ENCODE measurements at regions not wholly inside any gene's neighbourhood (a gene's known extent, or its start where the extent isn't known, plus 50 kb on each side); places are given as distances from the start of the nearest gene placed in this dataset.

DNA sequence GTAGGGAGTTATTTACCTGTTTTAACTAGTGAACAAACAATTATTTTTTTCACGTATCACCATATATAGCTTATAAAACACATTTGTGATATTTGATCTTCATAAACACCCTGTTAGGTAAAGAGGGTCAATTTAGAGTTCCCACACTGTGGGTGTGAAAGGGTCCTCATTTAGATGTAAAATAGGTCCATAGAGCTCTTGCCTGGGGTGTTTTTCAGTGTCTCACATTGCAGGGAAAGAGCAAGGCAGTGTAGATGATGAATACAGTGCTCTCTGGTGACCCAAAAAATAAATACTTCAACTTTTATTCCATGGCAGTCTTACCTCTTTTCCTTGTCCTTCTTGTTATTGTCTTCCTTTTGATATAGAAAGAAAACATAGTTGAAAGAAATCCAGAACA is 403.2 kb upstream of the SGCD start:
- DNase-seq (ENCODE audit: low spot score): no peak

DNA sequence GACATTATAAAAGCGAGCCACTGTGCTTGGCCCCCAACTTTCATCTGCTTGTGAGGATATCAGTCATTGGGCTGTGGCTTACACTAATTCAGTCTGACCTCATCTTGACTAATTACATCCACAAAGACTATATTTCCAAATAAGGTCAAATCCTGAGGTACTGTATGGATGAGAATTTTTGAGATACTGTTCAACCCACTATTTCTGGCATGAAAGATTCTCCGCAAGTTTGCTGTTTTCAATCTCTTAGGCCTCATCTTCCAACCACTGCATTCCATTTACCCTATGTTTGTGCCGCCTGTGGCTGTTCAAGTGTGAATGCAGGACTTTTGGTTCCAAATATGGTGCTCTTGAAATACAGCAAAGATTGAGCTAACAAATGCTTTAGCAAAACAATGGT is 400.9 kb upstream of the SGCD start:
- peak; percentile 52 for DNase-seq (ENCODE audit: low spot score)

DNA sequence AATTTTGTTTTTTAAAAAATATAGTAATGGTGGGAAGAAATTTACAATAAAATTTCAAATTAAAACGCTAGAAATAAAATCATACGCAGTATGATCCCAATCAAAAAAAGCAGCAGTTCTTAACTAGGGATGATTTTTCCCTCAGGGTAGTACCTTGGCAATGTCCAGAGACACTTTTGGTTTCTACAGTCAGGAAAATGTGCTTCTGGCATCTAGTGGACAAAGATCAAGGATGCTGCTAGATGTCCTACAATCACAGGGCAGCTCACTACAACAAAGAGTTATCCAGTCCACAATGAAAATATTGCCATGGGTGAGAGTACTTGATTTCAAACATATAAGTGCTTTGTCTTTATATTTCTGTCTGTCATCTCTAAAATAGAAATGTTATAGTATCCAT is 400.2 kb upstream of the SGCD start:
- no peak for DNase-seq (ENCODE audit: low spot score)

DNA sequence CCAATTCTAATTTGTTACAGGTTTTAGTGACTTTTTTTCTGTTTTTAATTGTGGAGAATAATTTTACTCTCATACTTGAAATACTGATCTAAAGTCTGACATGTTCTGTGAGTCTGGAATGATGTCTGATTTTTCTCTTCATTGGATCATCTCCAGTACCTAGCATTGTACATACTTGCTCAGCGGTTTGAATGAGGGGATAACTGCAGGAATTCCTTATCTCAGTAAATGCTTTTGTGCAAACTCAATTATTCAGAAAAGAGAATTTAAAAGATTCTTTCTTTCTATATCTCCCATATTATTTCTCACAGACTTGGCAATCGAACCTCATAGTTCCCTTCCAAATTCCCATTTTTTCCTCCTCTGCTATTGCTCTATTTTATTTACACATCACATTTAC is 397.9 kb upstream of the SGCD start:
- DNase-seq (ENCODE audit: low spot score): no peak

DNA sequence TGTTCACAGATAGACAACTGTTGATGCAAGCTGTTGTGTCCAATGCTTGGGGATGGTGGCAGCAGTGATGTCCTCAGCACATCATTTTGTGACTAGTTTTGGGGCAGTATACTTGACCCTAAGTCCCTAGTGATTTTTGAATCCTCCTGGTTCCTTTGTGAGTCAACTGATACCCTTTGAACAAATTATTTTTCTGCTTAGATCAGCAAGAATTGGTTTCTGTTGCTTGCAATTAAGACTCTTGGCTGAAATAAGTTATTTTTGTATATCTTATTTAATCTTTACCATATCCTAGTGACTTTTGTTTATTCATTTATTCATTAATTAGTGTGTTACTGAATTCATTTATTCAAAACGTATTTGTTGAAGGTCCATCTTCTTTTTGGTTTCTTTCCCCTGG is 392.0 kb upstream of the SGCD start:
- no peak for DNase-seq (ENCODE audit: low spot score)

DNA sequence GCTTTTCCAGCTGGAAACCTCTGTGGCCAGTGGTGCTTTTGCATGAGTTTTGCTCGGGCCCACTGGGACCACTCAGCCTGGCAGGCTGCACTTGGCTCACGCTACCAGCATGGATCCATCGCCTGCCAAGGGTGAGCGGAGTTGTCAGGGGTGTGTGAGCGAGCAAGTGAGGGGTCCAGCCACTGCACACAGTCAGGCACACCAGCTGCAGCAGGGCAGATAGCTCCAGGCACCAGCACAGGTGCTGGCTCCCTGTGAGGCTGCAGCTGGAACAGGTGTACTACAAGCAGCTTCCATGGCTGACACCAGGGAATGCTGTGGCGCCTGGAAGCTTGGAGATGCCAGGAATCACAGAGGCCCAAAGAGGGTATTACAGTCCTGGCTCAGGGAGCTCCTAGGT is 391.2 kb upstream of the SGCD start:
- DNase-seq (ENCODE audit: low spot score): no peak

DNA sequence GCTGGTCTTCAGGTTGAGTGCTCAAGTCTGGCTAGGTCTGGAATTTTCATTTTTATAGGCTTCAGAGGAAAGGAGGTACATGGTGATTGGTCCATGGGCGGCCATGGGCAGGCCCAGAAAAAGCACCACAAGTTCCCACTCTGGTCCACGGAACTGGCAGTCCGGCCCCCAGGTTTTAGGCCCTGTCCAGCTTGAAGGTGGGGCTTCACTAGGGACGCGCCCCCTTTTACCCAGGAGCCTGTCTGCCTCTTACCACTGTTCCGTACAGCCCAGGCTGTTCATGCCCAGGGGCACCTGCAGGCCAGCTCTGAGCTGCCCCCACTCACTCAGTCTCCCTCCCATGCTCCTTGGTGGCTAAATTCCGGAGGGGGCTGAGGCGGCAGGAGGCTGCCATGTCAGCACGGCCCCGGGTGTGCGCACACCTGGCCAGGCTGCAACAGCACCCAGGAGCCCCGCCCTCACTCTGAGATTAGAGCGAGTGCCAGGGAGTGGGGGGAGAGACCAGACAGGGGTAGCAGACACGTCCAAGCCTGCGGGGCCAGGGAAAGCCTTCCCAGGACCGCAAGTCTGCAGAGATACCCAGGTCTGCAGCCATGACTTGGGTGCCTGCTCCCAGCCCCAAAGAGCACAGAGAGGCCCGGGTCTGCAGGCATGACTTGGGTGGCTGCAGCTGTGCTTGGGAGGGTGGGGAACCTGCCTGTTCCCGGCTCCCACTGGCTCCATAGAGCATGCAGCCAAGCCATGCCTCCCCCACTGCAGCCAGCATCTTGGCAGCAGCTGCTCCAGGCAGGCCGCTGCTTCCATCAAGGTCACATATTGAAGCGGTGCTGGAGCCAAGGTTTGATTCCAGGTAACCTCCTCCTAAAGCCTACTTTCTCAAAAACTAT is 390.2 kb upstream of the SGCD start:
- no peak for DNase-seq (ENCODE audit: low spot score)

DNA sequence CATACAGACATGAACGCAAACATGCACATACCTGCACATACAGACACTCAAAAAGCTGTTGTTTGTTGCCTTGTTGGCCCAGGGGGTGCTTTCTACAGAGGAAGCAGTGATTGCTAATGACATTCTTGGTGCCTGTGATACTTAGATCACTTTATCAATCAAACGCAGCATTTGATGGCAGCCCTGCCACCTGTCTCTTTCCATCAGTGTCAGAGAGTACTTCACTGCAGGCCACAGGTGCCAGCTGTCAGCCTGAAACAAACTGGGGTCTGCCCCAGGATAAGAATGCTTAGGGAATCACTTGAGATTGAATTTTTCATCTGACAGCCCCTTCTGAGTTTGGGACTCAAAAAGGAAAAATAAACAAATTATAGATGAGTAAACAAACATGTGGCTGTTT is 388.9 kb upstream of the SGCD start:
- DNase-seq (ENCODE audit: low spot score): no peak

DNA sequence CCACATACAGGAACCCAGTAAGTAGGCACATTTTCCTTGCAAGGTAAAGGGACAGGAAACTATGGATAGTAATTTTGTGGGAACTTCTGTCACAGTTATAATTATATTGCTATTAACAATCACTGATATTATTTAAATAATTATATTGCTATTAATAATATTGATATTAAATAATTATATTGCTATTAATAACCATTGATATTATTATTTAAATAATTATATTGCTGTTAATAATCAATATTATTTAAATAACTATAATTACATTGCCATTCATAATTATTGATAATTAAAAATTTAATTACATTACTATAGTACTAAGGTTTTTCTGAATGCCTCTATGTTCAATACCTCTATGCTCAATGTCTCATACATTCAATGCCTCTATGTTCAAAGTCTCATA is 385.6 kb upstream of the SGCD start:
- DNase-seq (ENCODE audit: low spot score): no peak

DNA sequence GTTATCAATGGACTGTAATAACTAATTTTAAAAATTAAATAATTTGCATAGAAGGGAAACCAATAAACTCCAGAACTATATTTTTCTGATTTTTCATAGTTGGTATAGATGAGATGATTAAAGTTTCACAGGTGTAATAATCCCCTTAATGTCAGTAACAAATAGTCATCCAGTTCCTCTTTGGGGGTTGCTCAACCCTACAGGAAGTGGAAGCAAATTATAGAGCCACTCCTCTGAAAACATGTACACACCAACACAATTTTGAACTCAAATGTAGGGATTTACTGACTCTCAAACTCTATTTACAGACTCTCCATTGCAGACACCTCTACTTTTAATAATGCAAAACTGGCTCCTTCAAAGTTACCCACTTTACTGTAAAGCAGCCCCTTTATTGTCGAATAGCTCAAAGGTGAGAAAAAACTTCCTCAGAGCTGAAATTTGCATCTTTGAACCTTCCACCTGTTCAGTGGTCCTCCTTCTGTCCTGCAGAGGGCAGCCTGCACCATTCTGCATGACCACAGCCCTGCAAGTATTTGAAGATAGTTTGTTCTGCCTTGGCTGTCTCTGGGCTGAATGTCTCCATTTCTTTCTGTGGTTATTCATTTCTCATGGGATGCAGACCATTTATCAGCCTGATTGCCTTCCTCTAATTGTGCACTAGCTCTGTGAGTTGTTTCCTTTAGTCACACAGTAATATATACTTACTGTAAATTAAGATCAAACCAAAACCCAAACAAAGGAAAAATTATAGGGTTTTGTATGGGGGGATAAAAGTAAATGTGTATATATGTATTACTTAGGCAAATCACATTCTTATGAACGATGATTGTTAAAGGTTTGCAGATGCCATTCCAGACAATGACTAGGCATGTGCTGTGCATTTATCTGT is 383.2 kb upstream of the SGCD start:
- DNase-seq (ENCODE audit: low spot score): peak; percentile 75

DNA sequence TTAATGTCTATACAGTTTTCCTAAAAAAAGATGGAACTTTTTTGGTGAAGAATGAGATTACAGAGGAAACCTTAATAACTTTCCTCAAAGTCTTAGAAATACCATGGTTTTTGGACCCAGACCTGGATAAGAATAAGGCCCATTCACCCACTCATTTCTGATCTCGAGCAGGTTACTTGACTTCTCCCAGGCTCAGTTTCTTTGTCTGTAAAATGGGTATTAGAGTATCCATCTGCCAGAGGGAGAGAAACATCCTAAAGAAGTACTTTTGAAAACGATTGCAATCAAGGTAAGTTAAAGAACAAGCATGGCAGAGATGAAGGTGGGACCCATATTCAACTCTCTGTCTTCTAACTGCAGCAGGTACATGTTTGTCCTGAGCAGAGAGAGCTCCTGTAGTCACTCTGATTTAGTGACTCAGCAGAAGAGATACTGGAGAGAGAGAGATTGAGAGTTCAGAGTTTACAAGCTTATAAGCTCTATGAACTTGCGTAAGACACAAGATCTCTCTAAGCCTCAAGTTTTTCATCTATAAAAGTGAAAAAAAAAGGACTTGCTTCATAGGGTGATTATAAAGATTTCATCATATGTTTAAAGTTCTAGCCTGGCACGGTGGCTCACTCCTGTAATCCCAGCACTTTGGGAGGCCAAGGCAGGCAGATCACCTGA is 379.4 kb upstream of the SGCD start:
- DNase-seq (ENCODE audit: low spot score): no peak

DNA sequence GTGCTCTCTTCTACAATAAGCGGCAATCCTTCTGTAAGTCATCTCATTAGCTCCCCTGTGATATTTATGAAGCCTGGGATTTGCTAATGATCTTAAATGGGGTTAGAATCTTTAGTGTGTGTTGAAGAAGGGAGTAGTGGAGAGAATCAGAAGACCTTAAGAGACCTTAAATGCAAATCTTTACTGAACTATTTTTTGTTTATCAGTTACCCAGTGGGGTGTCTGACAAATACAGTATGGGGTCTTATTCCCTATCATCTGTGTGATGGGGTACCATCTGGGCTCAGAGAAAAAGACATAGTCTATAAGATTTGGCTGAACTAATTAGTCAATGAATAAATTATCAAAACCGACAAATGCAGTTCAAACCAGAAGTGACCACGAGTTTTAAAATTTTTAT is 378.4 kb upstream of the SGCD start:
- DNase-seq (ENCODE audit: low spot score): no peak

DNA sequence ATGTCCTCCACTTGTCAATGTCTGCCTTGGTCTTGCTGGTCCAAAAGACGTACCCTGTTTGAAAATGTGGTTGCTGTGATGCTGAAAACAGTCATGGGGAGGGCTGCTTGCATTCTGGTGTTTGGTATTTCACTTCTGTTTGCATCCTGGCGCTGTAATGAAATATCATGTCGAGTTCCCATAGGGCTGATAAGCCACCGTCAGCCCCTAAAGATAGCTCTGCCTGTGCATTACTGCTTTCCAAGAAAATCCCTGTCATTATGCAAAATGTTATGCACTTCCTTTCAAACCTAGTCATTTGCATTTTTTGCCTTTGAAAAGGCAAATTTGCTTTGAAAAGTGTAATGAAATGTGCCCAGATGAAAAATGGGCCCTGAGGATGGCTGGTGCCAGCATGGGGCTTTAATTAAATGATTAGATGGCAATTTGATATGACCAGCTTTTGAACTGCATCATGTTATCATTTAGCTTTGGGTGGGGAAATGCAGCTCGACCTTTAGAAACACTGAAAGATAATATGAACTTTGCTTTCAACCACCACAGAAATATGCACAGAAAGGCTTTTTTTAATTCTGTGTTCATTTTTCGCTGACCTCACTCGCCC is 374.4 kb upstream of the SGCD start:
- DNase-seq (ENCODE audit: low spot score): no peak

DNA sequence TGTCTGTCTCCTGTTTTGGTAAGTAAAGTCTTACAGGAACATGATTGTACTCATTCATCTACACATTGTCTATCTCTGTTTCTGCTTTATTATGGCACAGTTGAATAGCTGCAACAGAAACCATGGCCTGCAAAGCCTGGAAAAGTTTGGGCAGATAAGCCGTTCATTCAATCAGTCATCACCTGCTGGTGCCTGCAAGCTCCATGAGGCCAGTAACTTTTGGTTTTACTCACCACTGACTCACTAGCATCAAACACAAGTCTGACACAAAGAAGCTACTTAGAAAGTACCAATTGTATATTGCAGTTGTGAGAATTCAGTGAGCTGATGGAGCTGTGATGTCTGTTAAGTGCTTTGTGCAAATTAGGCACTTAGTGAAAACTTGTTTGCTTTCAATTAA is 373.6 kb upstream of the SGCD start:
- peak; percentile 6 for DNase-seq (ENCODE audit: low spot score)

DNA sequence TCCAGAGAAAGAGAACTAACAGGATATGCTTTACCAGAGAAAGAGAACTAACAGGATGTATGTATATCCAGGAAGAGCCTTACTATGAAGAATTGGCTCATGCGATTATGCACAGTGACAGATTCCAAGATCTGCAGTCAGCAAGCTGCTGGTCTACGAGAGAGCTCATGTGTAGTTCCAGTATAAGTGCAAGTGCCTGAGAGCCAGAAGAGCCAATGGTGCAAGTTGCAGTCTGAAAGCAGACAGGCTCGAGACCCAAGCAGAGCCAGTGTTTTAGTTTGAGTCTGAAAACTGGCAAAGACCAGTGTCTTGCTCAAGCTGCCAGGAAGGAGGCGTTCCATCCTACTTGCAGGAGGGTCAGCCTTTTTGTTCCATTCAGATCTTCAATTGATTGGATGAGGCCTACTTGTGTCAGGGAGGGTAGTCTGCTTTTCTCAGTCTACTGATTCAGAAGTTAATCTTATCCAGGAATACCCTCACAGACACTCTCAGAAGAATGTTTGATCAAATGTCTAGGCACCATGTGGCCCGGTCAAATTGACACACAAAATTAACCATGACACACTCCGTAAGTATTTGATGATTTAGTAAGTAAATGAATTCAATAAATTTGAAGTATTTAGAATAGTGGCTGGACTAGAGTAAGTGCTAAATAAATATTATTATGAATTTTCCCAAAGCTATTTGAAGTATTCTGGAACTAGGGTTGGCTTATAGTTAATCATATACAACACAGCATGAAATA is 372.1 kb upstream of the SGCD start:
- peak; percentile 7 for DNase-seq (ENCODE audit: low spot score)

DNA sequence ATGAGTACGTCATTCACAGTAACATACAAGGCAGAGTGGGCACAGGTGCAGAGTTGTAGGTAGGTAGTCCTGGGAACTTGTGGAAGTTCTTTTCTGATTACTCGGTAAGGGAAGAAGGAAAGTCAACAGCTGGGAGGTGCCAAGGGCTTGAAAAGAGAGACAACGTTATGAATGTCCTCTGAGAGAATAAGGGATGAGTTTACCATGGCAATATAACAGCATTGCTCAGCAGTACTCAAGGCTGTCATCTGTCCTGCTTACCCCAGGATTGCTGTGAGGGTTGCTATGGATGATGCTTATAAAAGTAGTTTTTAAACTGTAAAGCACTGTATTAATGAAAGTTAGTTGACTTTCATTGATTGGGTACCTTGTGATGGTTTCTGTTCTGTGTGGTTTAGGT is 369.1 kb upstream of the SGCD start:
- DNase-seq (ENCODE audit: low spot score): no peak

DNA sequence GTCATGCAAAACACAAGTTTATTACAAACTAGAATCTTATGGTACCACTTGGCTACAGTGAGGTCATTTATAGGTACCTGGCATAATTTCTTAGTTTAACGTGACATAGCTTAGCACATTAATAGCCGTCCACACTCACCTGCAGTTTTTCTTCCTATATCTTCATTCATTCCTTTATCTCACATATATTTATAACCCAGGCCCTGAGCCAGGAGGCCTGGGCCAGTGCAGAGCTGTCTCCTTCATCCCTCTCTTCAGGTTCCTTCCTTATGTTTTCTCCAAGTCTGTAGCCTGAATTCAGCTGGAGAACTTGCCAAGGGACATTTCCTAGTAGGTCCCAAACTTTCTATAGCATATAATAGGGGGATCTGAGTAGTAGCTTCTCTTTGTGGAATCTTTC is 367.9 kb upstream of the SGCD start:
- DNase-seq (ENCODE audit: low spot score): no peak

DNA sequence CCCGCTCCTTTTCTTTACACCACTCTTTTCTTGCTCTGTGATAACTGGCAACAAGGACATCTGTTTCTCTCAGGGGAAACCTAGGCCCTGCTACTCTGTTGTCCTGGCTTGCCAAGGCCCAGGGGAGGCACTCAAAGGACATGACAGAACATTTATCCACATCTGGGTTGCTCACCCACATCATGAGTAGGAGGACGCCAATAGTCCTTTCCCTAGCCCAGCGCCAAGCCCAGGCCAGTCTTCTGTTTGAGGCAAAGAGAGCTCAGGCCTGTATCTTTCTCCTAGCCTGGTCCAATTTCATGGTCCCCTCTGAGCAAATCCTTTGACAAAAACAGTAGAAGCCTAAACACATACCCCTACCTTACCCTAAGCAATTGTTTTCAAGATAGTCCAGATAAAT is 366.8 kb upstream of the SGCD start:
- no peak for DNase-seq (ENCODE audit: low spot score)

DNA sequence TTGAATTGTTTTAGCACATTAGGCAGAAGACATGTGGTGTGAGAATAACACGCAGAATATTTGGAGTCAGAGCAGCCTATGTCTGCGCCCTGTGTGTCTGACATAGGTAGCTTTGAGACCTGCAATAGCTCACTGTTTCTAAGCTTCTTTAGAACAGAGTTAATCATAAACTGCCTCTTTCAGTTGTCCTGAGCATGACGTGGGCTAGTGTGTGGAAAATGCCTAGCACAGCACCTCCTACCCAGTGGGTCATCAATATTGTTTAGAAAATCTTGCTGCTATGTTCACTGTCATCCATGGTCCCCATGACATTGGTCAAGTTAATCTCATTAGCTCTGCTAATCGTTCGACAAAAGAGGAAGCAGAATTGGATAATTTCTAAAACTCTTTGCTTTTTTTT is 357.4 kb upstream of the SGCD start:
- DNase-seq (ENCODE audit: low spot score): no peak

DNA sequence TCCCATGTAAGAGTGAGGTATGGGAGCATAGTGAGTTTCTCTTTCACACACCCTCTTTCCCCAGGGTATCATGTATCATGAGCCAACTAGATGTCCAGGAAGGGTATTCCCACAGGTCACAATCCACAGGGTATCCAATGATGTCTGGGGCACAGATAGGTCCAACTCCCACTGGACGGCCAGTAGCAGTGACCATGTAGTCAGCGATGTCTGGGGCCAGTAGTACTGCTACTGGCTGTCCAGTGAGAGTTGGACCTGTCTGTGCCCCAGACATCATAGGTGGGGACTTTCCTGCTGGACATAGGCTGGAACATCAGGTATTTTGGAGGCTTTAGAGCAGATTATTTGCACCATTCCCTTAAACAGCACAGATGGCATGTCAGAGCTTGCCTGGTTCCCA is 352.6 kb upstream of the SGCD start:
- no peak for DNase-seq (ENCODE audit: low spot score)

DNA sequence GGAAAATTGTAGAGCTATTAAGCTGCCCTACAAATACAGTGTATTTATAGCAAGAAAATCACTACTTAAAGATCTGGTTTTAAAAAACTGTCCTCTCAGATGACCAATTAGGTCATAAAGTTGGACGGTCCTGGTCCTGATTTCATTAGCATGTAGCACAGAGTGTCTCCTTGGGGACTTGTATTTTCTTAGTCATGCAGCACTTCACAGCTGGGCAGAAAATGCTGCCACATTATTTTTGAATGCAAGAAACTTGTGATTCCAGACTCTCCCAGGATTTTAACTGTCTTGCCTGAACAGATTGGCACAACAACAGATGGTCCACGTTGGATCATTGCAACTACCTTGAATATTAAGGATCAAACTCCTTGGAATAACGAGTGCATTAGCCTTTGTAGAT is 348.1 kb upstream of the SGCD start:
- peak; percentile 52 for DNase-seq (ENCODE audit: low spot score)

DNA sequence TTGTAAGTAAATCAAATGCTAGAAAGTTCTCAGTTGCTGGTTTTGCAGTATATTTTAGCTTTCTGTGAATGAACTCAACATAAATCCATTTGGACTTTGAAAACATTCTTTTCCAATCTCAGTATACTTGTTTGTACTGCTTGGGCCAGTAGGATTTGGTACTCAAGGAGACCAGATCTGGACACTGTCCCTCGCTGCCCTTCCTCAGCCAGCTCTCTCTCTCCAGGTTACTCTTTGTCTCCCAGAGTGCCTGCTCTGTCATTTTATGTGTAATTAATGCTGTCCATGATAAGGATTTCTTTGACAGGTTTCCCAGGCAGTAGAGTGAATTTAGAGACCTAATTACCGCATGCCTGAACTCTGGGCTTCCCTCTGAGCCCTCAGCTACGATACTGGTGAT is 344.6 kb upstream of the SGCD start:
- no peak for DNase-seq (ENCODE audit: low spot score)

Measured in AG08395 (cell line).